Stimulated activated CD8-positive, alpha-beta memory T cell treated with anti-CD3 and anti-CD28 coated beads, Interleukin-12 subunit alpha, Interleukin-12 subunit beta, amount 100 ng/mL, for 4 hours (primary cell): ENCODE measurements at regions not wholly inside any gene's neighbourhood (a gene's known extent, or its start where the extent isn't known, plus 50 kb on each side); places are given as distances from the start of the nearest gene placed in this dataset.

ENCODE experiments used
- DNase-seq: peaks from one replicate; pipeline ENCODE4 v3.0.0-alpha.2; 2020; ENCODE audit warnings: low read depth

DNA sequence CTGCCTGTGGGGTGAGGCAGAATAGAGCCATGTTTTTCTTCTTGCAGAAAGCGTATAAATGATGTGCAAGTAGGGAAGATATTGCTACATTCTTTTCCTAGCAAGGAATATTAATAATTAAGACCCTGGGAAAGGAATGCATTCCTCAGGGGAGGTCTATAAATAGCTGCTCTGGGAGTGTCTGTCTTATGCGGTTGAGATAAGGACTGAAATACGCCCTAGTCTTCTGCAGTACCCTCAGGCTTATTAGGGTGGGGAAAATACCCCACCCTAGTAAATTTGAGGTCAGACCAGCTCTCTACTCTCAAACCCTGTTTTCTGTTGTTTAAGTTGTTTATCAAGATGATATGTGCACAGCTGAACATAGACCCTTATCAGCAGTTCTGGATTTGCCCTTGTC is 155.9 kb upstream of the HMCN1 start:
- no peak for DNase-seq

DNA sequence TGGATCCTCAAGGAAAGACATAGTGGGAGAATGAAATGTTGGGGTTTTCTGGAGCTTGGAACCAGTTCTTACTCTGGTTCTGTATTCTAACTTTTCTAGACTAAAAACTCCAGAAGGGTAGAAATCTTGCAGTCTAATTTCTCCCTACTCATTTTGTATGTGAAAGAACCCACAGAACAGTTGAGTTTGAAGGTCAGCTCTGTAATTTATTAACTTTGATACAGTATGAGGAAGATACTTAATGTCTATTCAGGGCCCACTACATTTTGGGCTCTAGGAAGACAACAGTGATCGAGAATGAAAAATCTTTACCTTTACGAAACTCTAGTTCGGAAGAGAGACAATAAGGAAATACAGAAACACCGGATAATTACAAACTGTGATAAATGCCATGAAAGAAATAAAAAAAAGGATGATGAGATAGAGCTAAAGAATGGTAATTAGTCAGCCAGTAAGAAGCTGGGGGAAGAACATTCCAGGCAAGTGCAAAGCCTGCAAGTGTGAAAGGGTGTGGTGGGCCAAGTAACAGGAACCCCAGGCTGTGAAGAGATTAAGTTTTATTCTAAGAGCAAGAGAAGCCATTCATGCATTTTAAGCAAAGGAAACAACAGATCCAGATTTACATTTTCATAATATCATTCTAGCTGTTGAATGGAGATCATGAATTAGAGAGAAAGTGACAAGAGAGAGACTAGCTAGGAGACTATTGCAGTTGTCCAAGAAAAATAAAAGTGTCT is 159.9 kb upstream of the HMCN1 start:
- no peak for DNase-seq

DNA sequence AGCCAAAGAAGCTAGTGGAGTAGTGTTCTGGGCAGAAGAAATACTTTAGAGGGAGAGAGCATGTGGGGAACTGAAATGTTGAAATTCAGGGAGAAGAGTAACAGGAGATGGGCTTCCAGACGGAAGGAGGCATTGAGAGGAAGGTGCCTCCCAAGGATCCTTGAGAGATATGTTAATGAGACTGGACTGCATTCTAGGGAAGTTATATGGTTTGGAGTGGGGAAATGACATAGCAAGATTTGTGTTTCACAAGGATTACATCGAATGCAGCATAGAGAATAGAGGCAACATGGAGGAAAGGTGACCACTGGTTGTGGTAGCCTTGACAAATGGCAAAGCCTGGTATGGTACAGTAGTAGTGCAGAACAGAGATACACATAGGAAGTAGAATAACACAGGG is 160.5 kb upstream of the HMCN1 start:
- no peak for DNase-seq

DNA sequence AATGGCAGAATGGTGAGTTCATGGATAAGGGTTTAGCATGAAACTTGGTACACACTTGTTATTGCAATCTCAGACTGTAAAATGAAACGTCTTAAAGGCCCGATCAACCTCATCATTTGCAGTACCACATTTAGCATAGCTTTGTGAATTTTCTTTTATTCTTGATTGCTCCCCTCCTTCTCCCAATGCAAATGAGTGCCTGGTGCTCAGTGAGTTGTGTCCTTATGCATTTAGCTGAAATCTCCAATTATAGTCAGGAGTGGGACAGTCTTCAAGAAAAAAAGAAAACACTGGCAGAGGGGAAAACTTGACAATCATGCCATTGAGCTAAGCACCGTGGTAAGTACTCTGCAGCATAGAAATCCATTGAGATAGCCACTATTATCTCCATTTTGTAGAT is 161.0 kb upstream of the HMCN1 start:
- DNase-seq: no peak

DNA sequence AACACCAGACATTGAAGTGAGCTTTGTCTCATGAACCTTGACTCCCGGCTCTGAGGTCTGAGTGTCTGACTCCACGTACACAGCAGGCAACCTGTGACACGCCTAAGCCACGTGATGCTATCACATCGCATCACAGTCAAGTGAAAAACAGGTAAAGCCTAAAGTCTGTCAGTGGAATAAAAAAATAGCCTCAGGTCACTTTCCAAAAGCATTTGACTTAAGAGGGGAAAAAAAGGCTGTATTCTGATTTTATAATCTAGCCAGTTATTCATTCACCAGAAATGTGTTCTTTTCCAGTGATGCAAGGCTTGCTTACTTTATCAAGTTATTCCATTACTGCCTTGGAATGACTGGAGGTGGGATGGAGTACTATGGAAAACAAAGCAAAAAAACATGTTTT is 163.2 kb upstream of the HMCN1 start:
- DNase-seq: no peak

DNA sequence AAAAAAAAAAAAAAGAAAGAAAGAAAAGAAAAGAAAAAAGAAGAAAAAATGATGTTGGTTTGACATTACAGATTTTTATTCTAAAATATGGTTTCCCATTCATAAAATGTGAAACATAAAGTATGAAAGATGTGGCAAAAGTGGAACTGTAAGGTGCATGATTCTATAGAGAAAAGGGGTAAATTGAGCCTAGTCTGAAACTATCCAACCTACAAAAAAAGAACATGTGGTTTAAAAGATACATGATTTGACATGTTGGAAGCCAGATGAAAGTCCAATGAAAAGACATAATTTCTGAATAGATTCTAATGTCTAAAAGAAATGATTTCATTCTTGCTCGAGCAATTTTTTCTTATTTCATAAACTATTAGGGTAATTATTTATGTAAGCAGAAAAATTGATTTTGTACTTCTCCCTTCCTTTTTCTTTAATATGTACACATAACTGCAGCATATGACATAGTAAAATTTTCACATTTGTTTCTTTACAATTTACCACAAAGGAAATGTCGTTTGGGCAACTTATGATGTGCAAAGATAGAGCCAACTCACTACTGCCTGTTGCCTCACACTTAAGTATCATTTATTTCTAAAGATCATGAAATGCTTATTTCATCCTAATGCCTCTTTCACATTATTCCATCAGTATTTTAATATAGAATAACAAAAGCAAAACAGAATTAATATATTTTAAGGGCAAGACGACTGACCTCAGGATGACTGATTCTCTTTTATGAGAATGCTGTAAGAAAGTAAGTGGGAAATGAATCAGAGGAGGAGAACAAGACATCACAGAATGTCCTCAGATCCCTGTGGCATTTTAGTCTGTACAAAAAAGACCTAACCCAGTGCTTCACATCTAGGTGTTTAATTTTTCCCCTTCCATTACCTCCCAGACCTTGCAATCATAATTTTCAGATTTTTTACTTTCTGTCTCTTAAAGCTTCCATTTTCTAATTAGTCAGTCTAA is 165.8 kb upstream of the HMCN1 start:
- DNase-seq: no peak

DNA sequence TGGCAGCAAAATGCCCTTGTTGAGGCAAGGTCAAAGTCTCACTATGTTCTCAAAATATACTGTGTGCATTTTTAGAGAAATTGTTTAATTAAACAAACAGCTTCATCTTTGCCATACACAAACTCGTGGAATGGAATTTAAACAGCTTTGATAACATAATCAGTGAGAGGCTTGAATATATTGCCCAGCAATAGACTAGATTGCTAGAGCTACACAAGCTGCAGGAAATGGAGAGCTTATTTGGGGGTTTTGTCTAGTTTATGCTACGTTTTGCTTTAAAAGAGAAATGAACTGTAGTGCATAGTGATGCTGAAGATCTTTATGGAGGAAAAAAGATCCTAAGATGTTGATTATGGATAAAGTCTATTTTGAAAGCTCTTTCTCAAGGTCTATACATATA is 166.8 kb upstream of the HMCN1 start:
- no peak for DNase-seq

DNA sequence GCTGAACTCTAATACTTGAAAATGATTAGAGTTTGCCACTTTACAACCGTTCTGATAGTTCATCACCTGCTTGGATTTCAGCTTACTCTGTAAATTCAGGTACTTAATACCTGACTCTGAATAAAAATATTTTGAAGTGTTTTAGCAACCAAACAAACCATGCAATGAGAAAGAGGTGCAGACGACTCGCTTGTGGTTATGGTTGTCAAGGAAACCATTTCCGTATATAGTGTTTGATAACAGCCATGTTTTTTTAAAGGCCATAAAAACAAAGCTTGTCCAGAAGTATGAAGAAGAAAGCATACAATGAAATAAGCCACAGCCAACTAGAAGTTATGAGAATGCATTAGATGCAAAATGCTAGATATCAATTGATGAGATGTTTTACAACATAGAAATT is 167.2 kb upstream of the HMCN1 start:
- DNase-seq: no peak

DNA sequence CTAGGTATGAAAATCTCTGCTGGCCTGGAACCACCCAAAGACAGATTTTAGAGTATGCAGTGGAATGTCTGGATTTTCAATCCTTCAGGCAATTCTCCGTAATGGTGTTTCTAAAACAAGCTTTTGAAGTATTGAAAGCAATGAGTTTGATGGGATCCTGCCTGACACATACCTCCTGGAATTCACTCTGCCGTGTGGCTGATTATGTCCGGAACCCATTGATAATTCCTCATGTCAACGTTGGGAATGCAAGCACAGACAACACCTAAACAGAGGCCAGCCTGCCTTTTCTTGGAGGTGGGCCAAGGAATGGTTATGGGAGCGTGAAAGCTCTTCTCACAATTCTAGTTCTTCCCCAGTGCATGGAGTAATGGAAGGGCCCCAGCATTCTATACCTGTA is 168.9 kb upstream of the HMCN1 start:
- no peak for DNase-seq

DNA sequence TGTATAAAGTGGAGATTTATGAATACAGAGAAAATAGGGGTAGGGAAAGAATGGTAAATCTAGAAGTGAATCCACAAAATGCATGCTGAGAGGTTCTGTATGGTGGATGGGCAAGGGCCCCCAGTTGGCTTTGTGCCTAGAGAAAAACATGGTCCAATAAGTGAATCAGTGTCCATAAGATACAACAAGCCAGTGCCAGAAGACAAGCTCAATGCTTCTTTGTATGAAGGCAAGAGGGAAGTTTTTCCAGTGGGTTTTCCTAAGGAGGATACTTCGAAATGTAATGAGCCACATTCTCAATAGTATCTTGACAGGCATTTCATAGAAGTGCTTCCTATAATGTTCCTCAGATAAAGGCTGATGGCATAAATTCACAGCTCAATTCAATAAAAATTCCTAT is 169.4 kb upstream of the HMCN1 start:
- no peak for DNase-seq

DNA sequence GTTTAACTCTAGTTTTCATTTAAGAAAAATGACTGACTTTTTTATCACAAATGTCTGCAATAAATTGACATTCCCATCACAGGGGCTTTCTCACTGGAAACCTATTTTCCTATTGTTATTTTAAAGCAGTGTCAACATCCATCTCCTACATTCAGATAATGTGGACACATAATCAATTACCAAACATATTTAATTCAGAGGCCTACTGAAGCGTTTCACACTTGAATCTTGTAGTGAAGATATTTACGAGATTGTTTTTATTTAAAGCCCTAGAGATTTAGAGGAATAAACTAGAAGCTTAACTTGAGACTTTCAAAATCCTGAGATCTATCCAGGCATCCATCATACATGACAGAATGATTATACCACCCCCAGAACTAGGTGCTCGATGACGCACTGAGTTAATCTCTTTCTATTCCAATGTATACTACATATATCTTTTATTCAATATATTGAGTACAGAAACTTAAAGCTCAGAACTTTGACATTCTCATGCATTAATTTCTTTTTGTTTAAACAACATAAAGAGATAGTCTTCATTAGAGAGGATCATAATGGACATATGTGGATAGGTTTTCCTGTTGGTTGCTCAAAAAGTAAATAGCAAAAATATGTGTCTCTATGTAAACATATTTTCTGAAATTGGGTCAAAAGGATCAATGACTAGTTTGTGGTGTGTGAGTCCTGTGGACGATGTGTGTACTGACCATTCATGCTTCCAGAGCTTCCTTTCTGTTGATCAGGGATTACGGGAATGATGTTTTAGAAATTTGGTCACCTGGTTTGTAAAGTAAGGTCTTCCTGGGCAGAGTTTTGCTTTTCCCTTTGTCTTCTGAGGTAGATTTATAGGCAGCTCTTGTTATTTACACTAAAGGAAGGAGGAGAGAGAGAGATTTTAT is 171.5 kb upstream of the HMCN1 start:
- no peak for DNase-seq

DNA sequence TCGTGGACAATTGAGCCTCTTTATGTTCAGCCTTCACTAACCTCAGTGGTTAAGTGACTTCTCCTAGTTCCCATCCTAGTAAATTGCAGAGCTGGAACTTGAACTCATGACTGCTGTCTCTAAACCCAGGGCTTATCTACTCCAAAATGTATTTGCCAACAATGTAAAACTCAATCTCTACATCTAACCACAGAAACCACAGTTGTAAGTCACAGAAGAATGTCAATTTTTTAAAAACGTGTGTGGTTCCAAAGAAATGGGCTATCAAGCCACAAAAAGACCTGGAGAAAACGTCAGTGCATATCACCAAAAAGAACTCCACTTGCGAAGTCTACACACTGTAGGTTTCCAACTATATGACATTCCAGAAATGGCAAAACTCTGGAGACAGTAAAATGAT is 172.6 kb upstream of the HMCN1 start:
- DNase-seq: no peak

DNA sequence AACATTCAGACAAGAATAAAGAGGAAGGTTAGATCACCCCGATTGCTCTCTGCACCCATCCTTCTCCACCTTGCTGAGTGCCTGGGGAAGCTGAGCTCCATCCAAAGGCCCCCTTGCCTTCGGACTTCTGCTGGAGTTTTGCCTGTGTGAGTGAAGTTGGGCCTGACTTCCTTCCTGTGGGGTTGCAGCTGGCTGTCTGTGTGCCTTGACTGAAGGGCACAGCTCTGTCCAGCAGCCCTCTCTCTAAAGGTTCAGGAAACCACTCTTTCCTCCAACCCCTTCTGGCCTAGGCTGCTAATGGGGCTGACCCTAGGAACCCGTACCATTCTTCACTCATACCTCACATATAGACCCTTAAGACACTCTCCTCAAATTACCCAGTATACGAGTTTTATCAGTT is 173.4 kb upstream of the HMCN1 start:
- DNase-seq: no peak

DNA sequence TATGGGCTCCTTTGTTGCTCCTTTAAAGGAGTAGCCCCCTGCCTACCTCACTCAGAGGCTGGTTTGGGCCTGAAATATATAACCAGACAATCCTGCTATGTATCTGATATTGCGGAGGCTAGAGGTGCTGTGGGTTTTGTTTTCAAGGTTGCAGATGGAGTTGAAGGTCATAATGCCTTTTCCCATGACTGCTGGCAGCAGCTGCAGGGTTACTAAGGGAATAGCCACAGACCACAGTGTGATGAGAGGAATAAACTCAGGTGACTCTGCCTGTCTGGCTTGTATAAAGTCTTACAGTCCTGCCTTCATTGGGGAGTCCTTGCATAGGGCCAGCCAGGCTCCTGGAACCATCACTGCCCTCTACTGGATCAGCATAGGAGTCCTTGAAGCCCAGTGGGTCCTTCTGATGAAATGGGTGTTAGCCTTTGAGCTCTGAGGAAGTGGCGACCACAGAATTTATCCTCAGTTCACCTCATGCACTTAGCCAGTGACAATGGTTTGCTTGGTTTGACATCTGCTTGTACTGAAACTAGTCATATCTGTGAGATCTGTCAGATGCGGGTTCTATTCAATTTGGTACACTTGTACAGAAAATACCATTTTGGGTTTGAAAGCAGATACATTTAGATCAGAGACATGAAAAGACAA is 174.4 kb upstream of the HMCN1 start:
- no peak for DNase-seq

DNA sequence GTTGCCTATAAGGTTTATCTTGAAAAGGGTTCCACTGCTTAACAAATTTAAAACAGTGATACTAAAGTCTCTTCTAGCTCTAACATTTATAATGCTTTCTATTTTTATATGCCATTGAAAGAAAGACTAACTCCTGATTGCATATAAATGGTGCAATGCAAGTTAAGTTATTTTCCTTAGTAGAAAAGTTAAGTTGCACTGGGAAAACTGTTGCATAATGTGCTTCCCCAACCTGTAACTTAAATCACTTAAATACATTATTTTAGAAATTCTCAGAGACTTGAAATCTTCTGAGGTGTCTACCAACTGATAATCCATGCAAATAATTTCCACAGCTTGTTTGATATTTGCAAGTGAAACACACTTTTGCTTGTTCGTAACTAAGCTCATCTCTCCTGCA is 175.0 kb upstream of the HMCN1 start:
- DNase-seq: no peak

DNA sequence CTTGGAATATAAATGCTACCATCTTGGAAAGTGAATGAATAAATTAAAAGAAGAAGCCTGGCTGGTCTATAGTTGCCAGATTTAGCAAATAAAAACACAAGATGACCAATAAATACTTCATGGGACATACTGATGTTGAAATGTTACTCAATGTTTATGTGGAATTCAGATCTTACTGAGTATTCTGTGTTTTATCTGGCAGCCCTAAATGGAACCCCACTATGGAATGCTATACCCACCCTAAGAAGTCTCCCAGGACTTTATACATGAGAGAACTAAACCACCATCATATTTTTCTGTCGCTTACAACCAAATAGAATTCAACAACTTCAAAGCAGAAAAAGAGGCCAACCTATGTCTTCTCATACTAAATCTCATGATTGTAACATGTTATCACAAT is 177.6 kb upstream of the HMCN1 start:
- no peak for DNase-seq

DNA sequence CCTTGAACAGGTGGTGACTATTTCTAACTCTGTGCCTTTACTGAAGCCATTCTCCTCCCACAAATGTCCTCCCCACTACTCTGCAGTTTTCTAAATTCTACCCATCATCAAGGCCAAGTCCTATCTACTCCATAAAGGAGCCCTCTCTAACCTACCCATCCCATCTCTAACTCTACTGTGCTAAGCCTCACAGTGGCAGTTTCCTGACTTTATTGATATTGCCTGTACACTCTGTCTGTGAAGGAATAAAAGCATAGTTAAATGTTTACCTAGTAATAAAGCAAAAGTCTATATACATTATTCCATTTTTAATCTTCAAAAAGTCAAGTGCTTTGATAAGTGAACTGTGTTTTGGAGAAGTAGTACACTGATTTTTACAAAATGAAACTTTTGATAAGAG is 178.4 kb upstream of the HMCN1 start:
- no peak for DNase-seq

DNA sequence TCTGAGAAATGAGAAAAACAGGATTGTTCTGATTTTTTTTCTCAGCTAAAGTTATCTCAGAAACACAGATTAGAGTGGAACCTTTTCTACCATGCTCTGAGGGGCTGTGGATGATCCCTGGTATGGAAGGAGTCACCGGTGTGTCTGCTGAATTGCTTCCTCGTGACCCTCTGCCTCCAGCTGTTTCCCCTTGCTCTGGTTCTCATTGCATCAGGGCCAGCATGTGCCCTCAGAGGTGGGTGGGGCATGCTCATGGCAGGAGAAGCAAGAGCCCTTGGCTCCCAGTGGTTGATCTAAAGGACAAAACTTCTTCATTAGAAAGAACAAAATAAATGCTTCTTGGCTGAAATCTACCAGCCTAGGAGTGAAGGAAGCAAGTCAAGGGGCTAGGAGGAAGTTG is 183.2 kb upstream of the HMCN1 start:
- DNase-seq: no peak

DNA sequence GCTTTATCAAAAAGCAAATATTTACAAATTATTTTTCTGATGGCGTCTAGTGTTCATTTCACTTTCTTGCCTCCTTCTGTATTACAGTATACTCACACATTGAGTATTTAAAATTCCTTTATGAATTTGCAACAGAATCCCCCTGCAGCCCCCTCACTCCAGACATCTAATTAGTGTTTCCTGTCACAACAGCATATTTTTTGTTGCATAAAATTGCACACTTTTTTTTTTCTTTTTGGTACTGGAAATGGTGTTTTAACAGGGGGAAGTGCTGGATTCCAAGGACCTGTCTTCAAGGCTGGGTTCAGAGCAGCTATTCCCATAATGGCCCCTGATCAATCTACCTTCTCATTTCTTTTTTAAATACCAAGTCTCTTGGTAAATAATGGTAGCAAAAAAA is 184.3 kb upstream of the HMCN1 start:
- no peak for DNase-seq

DNA sequence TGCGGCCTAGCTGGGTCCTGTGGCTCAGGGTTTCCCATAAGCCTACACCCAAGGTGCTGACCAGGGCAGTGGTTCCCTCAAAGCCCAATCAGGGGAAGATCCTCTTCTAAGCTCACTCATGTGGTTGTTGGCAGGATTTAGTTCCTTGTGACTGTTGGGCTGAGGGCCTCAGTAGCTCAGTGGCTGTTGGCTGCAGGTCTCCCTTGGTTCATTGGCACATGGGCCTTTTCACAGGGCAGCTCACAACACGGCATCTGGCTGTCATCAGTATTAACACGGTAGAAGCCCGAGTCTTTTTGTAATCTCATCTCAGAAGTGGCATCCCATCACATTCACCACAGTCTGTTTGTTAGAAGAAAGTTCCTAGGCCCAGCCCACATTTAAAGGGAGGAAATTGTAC is 188.2 kb upstream of the HMCN1 start:
- DNase-seq: no peak

DNA sequence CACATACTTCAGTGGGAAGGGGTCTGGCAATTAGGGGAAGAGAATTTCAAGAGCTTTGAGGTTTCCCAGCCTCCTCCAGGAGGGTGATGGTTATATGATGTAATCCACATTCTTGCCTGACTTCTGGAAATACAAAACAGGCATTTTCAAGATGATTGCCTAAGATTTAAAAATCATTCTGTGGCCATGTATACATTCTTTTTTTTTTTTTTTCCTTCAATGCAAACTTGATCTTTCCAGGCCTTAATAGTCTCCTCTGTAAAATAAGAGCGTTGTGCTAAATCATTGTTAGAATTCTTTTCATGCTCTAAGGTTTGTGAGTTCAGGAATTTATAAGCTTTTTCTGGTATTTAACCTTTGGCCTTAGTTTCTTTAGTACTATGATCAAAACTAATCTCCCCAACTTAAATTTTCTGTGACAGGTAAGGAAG is 192.3 kb upstream of the HMCN1 start:
- no peak for DNase-seq

DNA sequence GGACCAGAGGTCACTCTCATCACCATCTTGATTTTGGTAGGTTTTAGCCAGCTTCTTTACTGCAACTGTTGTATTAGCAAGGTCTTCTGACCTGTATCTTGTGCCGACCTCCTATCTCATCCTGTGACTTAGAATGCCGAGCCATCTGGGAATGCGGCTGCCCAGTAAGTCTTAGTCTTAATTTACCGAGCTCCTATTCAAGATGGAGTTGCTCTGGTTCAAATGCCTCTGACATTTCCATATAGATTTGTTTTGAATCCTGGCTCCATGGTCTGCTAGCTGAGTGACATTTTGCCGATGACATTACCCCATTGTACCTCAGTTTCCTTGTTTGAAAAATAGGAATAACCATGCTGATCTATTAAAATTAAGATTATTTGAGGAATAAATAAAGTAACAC is 193.9 kb upstream of the HMCN1 start:
- no peak for DNase-seq
